ENCODE measurements at regions not wholly inside any gene's neighbourhood (a gene's known extent, or its start where the extent isn't known, plus 50 kb on each side); places are given as distances from the start of the nearest gene placed in this dataset.
"Not testable (repeated sequence)": the region's sequence is repeated elsewhere in the genome, so short reads cannot be mapped to it uniquely, and the experiment has no call there.

DNA sequence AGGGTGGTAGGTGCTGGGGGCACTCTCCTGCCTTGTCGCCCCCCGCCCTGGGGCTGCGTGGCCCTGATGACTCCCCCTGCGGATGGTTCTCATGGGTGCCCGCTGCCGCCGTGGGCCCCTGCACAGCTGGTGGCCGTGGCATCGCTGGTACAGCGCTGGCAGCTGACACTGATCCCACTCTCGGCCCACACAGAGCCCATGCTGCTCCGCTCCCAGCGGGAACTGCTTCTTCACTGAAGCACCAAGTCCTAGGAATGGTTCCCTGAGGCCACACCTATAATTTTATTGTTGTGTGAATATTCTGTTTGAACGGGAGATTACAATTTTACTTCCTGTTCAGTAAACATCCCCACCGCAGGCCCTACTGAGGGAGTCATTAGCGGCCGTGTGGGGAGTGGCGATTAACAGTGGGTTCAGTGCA is 138.6 kb upstream of the NKX1-1 start:
- CTCF ChIA-PET, result no interaction called here

DNA sequence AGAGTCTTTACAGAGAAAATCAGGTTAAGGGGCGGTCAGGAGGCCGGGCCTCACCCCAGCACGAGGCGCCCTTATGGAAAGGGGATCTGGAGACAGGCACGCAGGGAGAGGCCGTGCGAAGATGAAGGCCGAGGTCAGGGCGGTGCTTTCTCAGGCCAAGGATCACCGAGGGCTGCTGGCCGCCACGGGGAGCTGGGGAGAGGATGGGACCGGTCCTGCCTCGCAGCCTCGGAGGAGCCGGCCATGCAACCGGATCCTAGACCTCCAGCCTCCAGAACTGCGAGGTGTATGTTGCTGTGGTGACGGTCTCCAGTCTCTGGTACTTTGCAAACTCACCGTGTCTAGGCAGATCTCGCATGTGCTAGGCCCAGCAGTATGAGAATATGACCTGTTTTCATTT is 138.2 kb upstream of the NKX1-1 start:
- peaks cover 21% of the 10 kb centered on the region for H3K27me3 ChIP-seq (ENCODE audit: control insufficient read depth, insufficient read depth, low read length)
- H3K27ac ChIP-seq (ENCODE audit: low read depth, low read length); CTCF ChIA-PET; DNase-seq (ENCODE audit: low read depth, low spot score); POLR2A ChIA-PET; H3K9me3 ChIP-seq (ENCODE audit: control insufficient read depth, insufficient read depth, low read length); H3K4me3 ChIP-seq (ENCODE audit: low read depth, low read length): not testable (repeated sequence)

More for the DNA sequence above, 138.6 kb upstream of the NKX1-1 start:
- no peak for DNase-seq (ENCODE audit: low read depth, low spot score)
- TF ChIP-seq, protein P1, sequence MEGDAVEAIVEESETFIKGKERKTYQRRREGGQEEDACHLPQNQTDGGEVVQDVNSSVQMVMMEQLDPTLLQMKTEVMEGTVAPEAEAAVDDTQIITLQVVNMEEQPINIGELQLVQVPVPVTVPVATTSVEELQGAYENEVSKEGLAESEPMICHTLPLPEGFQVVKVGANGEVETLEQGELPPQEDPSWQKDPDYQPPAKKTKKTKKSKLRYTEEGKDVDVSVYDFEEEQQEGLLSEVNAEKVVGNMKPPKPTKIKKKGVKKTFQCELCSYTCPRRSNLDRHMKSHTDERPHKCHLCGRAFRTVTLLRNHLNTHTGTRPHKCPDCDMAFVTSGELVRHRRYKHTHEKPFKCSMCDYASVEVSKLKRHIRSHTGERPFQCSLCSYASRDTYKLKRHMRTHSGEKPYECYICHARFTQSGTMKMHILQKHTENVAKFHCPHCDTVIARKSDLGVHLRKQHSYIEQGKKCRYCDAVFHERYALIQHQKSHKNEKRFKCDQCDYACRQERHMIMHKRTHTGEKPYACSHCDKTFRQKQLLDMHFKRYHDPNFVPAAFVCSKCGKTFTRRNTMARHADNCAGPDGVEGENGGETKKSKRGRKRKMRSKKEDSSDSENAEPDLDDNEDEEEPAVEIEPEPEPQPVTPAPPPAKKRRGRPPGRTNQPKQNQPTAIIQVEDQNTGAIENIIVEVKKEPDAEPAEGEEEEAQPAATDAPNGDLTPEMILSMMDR (IDR thresholded peaks at IDR 0.05; ENCODE audit: low read depth, low read length), result no peak
- Histone ChIP-seq H3K27ac (ENCODE audit: low read depth, low read length) (no peak overlapping the region), H3K4me3 (ENCODE audit: low read depth, low read length) (no peak overlapping the region), H3K9me3 (ENCODE audit: control insufficient read depth, insufficient read depth, low read length) (no peaks in the 10 kb centered on the region; the same call in 1 of the 2 replicates), H3K27me3 (ENCODE audit: control insufficient read depth, insufficient read depth, low read length) (peaks cover 21% of the 10 kb centered on the region)
- POLR2A ChIA-PET, result no interaction called here

DNA sequence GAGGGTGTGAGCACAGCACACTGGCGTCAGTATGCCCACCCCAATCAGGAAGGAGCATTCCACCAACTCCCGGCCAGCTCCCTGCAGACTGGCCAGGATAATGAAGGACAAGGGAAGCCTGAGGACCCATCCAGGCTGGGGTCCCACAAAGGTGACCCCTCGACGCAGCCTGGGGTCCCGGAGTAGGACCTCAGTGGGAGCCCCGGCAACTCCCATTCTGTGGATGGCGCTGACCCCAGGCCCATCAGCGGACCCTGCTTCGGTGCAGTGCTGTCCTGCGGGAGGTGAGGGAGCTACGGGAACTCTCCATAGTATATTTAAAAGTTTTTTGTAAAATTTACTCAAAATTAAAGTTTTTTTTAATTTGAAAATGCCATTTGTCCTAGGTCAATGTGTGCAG is 137.7 kb upstream of the NKX1-1 start:
- ChIA-PET CTCF (no interaction called here), POLR2A (interaction anchor here (0.6 kb wide), 1 partner anchor 120 kb away, joined by 4 read pairs; no protein-coding TSS in a partner anchor)
- no peaks in the 10 kb centered on the region; the same call in 1 of the 2 replicates for H3K9me3 ChIP-seq (ENCODE audit: control insufficient read depth, insufficient read depth, low read length)

DNA sequence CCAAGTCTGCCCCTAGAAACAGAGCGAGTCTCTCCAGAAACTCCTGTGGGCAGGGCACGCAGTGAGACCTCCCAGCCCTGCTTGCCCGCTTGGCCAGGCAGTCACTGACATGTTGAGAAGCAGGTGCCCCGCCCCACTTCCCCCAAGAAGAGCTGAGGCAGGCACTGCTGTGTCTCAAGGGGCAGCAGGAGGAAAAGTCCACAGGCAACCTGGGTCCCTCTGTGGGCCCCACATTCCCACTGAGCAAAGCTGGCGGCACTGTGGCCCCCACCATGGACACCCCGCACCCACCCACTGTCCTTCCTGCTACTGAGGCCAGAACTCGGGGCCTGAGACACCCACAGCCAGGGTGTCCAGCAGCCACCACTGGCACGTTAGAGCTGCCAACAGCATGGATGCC is 137.3 kb upstream of the NKX1-1 start:
- TF ChIP-seq, protein P1 (IDR thresholded peaks at IDR 0.05; ENCODE audit: low read depth, low read length), result no peak
- DNase-seq (ENCODE audit: low read depth, low spot score), result no peak
- POLR2A ChIA-PET, result interaction anchor here (0.6 kb wide), 1 partner anchor 120 kb away, joined by 4 read pairs; no protein-coding TSS in a partner anchor
- Histone ChIP-seq H3K27ac (ENCODE audit: low read depth, low read length) (no peak overlapping the region), H3K4me3 (ENCODE audit: low read depth, low read length) (no peak overlapping the region), H3K9me3 (ENCODE audit: control insufficient read depth, insufficient read depth, low read length) (no peaks in the 10 kb centered on the region; the same call in 1 of the 2 replicates), H3K27me3 (ENCODE audit: control insufficient read depth, insufficient read depth, low read length) (peaks cover 18% of the 10 kb centered on the region)
- CTCF ChIA-PET, result no interaction called here

More for the DNA sequence above, 137.7 kb upstream of the NKX1-1 start:
- peaks cover 19% of the 10 kb centered on the region for H3K27me3 ChIP-seq (ENCODE audit: control insufficient read depth, insufficient read depth, low read length)
- TF ChIP-seq, protein P1 (IDR thresholded peaks at IDR 0.05; ENCODE audit: low read depth, low read length), result no peak
- H3K27ac ChIP-seq (ENCODE audit: low read depth, low read length), result no peak overlapping the region
- no peak overlapping the region for H3K4me3 ChIP-seq (ENCODE audit: low read depth, low read length)
- no peak for DNase-seq (ENCODE audit: low read depth, low spot score)

DNA sequence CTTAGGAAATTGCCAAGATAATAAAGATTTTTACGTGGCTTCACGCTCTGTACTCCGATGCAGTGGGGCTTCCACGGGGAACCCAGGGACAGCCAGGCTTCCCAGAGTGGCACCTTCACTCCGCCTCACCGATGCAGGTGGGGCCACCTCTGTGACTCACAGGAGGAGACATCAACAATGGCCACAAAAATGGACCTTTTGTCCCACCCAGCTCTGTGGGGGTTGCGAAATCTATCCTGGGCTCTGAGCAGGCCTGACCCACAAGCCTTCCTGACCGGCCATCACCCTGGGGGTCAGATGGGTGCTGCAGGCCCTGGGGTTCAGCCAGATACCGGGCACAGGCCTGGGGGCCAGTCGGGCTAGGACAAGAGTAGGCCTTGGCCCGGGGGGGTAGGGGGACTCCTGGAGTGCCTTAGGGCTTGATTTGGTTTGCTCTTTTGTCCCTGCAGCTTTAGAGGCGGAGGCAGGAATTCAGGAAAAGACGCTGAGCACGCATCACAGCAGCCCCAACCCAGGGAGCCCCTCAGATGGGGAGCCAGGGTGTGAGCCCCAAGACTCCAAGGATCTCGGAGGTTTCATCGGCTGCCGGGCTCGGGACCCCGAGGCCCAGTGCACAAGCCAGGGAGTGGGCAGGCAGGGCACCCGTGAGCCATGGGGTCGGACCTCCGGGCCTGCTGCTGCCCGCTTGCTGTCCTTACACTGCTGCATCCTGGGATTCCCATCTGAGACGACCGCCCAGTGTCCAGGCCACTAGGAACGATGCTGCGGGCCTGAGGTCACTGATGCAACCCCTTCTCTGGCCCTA is 136.5 kb upstream of the NKX1-1 start:
- Histone ChIP-seq H3K27ac (ENCODE audit: low read depth, low read length) (no peak overlapping the region), H3K9me3 (ENCODE audit: control insufficient read depth, insufficient read depth, low read length) (no peaks in the 10 kb centered on the region; the same call in 1 of the 2 replicates), H3K27me3 (ENCODE audit: control insufficient read depth, insufficient read depth, low read length) (peaks cover 11% of the 10 kb centered on the region), H3K4me3 (ENCODE audit: low read depth, low read length) (no peak overlapping the region)
- ChIA-PET CTCF (no interaction called here), POLR2A (no interaction called here)
- TF ChIP-seq, protein P1 (IDR thresholded peaks at IDR 0.05; ENCODE audit: low read depth, low read length), result no peak
- DNase-seq (ENCODE audit: low read depth, low spot score), result no peak

Measured in AG04450 (cell line).